Endothelial cell of umbilical vein (primary cell): ENCODE measurements at regions not wholly inside any gene's neighbourhood (a gene's known extent, or its start where the extent isn't known, plus 50 kb on each side); places are given as distances from the start of the nearest gene placed in this dataset.

Source experiments
- EZH2 ChIP-seq: IDR thresholded peaks from 2 replicates; pipeline ENCODE4 v1.6.1; 2012; ENCODE audit warnings: borderline replicate concordance, low read depth, mild to moderate bottlenecking, moderate library complexity, low read length, inconsistent platforms; ENCODE audit not compliant: severe bottlenecking
- FOS ChIP-seq: IDR thresholded peaks from 2 replicates; pipeline ENCODE4 v1.6.1; 2011; ENCODE audit warnings: mild to moderate bottlenecking, low read length, moderate library complexity, borderline replicate concordance; ENCODE audit not compliant: insufficient read depth
- GATA2 ChIP-seq: IDR thresholded peaks from 2 replicates; pipeline ENCODE4 v1.7.0; 2011; ENCODE audit warnings: low read depth, mild to moderate bottlenecking, moderate library complexity, mixed read lengths, low read length; ENCODE audit not compliant: insufficient read length, insufficient read depth
- JUN ChIP-seq: IDR thresholded peaks from 2 replicates; pipeline ENCODE4 v1.6.1; 2011; ENCODE audit warnings: borderline replicate concordance, low read depth; ENCODE audit not compliant: insufficient read length, insufficient read depth
- MAX ChIP-seq: IDR thresholded peaks from 2 replicates; pipeline ENCODE4 v1.6.1; 2011; ENCODE audit not compliant: insufficient read depth, insufficient read length
- MYC ChIP-seq: IDR thresholded peaks from one replicate; pipeline ENCODE4 v1.6.1; 2011; ENCODE audit warnings: mild to moderate bottlenecking, low read depth, low read length
- POLR2A ChIP-seq: IDR thresholded peaks from 2 replicates; pipeline ENCODE4 v1.6.1; 2012; ENCODE audit warnings: low read depth, mild to moderate bottlenecking, control low read depth, low read length
- POLR2AphosphoS5 ChIP-seq: IDR thresholded peaks from 2 replicates; pipeline ENCODE4 v1.6.1; 2012; ENCODE audit warnings: low read depth, mild to moderate bottlenecking, control low read depth, low read length, moderate library complexity; ENCODE audit not compliant: insufficient read depth
- TF ChIP-seq, protein P1 (sequence below), 2 donors: IDR thresholded peaks; 1 replicate in 1 of 2; 2 replicates in 1 of 2; pipeline ENCODE4 v1.5.1; 2011; ENCODE audit warnings: low read length in 2 of 2, mild to moderate bottlenecking in 2 of 2, moderate library complexity in 2 of 2, control low read depth in 1 of 2, inconsistent platforms in 1 of 2, low read depth in 1 of 2; ENCODE audit not compliant: insufficient read depth in 1 of 2; ENCODE audit errors: extremely low read depth in 1 of 2

- TF ChIP-seq GATA2 (no peak), POLR2A (no peak), EZH2 (no peak), POLR2AphosphoS5 (no peak), MAX (no peak), FOS (no peak), MYC (no peak), JUN (no peak)
- TF ChIP-seq, protein P1, sequence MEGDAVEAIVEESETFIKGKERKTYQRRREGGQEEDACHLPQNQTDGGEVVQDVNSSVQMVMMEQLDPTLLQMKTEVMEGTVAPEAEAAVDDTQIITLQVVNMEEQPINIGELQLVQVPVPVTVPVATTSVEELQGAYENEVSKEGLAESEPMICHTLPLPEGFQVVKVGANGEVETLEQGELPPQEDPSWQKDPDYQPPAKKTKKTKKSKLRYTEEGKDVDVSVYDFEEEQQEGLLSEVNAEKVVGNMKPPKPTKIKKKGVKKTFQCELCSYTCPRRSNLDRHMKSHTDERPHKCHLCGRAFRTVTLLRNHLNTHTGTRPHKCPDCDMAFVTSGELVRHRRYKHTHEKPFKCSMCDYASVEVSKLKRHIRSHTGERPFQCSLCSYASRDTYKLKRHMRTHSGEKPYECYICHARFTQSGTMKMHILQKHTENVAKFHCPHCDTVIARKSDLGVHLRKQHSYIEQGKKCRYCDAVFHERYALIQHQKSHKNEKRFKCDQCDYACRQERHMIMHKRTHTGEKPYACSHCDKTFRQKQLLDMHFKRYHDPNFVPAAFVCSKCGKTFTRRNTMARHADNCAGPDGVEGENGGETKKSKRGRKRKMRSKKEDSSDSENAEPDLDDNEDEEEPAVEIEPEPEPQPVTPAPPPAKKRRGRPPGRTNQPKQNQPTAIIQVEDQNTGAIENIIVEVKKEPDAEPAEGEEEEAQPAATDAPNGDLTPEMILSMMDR (IDR thresholded peaks at IDR 0.05; ENCODE audit: extremely low read depth in 1 of 2, insufficient read depth in 1 of 2, low read depth in 1 of 2, low read length in 2 of 2) = no peak
These were observed 611.9 kb upstream of the CDH11 start for GRCh38 chr16:65733721-65734120.
